Prostate gland (tissue), 2 donors: ENCODE measurements at regions not wholly inside any gene's neighbourhood (a gene's known extent, or its start where the extent isn't known, plus 50 kb on each side); places are given as distances from the start of the nearest gene placed in this dataset.

Experiments
- POLR2A ChIP-seq: fragments of 450-650 bp; IDR thresholded peaks from one replicate; pipeline ENCODE4 v1.6.1; 2016; ENCODE audit warnings: antibody characterized with exemption, mild to moderate bottlenecking
- TF ChIP-seq, protein P1 (sequence below), 4 experiments: fragments of 200-600 bp in 2 of 4; fragments of 450-650 bp in 2 of 4; sonication (generic) in 2 of 4; IDR thresholded peaks; 1 replicate in 3 of 4; 2 replicates in 1 of 4; pipeline ENCODE4 v1.5.1; 2016 to 2019; ENCODE audit warnings: antibody characterized with exemption in 4 of 4, mild to moderate bottlenecking in 2 of 4, moderate library complexity in 2 of 4

DNA sequence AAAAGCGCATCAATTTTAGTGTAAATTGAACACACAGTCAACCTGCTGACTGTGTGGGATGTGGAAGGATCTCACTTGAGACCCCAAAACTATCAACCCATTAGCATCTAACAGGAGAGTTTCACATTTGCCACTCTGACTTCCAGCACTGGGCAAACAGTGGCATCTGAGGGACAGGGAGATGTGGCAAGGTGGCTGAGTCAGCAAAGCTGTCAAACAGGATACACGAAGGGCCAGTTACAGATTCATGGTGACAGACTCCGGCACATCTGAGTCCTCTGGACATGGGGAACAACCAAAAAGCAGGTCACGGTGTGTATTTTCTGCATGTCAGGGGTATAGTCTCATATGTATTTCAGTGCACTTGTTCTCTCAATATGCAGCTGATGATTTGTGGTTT, 573.4 kb upstream of the PPP2R3A start:
- TF ChIP-seq, protein P1, sequence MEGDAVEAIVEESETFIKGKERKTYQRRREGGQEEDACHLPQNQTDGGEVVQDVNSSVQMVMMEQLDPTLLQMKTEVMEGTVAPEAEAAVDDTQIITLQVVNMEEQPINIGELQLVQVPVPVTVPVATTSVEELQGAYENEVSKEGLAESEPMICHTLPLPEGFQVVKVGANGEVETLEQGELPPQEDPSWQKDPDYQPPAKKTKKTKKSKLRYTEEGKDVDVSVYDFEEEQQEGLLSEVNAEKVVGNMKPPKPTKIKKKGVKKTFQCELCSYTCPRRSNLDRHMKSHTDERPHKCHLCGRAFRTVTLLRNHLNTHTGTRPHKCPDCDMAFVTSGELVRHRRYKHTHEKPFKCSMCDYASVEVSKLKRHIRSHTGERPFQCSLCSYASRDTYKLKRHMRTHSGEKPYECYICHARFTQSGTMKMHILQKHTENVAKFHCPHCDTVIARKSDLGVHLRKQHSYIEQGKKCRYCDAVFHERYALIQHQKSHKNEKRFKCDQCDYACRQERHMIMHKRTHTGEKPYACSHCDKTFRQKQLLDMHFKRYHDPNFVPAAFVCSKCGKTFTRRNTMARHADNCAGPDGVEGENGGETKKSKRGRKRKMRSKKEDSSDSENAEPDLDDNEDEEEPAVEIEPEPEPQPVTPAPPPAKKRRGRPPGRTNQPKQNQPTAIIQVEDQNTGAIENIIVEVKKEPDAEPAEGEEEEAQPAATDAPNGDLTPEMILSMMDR (IDR thresholded peaks at IDR 0.05), result no peak
- TF ChIP-seq POLR2A, result no peak
